ENCODE measurements at regions not wholly inside any gene's neighbourhood (a gene's known extent, or its start where the extent isn't known, plus 50 kb on each side); places are given as distances from the start of the nearest gene placed in this dataset.

DNA sequence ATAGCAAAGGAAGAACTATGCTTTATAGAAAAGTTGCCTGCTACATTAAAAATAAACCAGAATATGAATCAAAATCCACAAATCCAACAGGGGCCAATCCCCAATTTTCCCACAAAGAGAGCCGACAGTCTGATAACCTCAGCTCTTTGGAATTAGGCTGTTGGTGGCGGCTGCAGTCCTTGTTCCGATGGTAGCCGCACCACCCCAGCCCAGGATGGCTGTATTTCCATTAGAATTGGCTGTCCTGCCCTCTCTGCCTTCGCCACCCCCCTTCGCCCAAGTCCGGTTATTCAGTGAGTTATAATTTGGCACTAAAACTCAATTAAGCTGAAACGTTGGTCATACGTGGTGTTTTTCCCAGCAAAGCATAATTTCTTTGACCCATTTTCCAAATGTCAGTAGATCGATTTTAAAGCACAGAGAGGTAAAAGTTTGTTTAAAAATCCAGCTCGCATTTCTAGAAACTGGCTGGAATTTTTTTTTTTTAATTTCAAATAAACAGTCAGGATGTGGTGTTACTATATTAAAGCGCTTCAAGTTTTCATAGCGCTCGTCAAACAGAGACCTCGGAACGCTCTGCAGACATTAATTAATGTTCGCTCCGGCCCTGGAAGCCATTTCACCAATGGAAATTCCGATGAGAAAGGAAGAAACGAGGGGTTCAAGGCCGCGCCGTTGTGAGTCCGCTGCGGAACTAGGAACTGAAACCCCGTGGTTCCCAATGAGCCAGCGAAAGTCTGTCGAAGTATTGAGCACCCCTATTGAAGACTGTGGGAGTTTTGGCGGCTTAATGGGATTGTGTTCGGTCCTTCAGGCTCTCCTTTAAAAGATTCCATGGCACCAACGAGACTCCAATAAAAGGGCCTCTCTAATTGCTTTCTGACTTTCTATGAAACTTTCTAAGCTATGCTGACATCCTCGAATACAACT is 104.8 kb upstream of the DIO3 start:
- no peak overlapping the region for H3K4me3 Mint-ChIP-seq
- peaks cover 3% of the 10 kb centered on the region for H3K4me1 Mint-ChIP-seq (ENCODE audit: low read depth)
- H3K27me3 Mint-ChIP-seq: peaks cover 72% of the 10 kb centered on the region
- no peaks in the 10 kb centered on the region for H3K36me3 Mint-ChIP-seq (ENCODE audit: low read depth)
- H3K9me3 Mint-ChIP-seq: no peaks in the 10 kb centered on the region
- H3K27ac Mint-ChIP-seq: no peak overlapping the region

DNA sequence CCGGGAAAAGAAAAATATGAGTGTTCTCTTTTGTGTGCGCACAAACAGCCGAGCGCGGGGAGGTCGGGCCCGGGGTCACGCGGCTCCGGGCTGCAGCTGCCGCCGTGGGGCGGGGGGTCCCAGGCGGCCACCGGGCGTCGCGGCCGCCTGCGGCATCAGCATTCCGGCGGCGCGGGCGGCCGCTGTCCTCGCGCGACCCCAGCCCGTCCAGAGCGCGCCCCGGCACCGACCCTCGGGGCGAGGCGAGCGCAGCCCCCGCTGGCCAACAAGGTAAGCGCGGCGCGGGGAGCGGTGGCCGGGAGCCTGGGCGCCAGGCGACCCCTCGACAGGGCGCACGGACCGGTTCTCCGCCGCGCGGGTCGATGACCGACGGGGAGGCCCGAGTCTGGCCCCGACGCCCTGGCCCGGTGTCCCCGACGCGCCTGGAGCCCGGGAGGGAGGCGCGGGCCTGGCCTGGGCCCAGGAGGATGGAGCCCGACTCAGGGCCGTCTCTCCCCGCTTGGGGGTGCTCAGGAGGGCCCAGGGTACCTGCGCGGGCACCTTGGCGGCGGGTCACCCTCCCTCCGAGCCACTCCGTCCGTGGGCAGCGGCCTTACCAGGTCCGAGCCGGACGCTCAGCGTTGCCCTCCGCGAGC is 103.9 kb upstream of the DIO3 start:
- H3K27me3 Mint-ChIP-seq: peaks cover 67% of the 10 kb centered on the region
- no peak overlapping the region for H3K27ac Mint-ChIP-seq
- peaks cover 3% of the 10 kb centered on the region for H3K4me1 Mint-ChIP-seq (ENCODE audit: low read depth)
- H3K9me3 Mint-ChIP-seq: no peaks in the 10 kb centered on the region
- H3K4me3 Mint-ChIP-seq: no peak overlapping the region
- no peaks in the 10 kb centered on the region for H3K36me3 Mint-ChIP-seq (ENCODE audit: low read depth)

DNA sequence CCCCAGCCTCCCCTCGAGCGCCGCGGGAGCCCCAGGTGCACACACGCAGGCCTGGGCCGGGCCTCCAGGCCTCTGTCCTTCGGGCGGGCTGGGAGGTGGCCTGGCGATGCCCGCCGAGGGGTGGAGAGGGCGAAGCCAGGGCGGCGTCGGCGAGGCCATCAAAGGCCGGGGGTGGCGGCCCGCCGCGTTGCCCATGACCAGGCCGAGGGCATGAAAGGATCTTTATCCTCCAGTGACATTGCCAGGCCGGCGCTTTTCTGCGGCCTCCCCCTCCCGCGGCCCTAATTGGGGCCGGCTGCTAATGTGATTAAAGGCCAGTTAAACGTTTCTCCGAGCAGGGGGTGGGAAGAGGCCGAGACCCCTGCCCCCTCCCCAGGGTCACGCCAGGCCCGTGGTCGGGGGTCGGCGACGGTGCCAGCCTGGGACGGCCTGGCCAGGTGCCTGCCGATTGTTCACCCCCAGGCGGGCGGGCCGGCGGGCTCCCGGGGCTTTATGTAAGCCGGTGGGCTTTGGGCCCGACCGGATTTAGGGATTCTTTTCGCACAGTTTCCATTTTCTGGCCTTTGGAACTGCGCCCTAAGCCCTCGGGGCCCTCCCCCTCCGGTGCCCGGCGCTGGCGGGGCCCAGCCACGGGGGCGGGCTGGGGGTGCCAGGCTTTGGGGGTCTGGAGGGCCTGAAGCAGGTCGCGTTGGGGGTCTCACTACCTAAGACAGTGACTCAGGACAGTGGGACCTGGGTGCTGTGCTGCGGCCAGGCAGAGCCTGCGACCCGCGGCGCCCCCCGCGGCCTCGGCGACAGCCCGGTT is 103.2 kb upstream of the DIO3 start:
- H3K4me3 Mint-ChIP-seq: no peak overlapping the region
- H3K36me3 Mint-ChIP-seq (ENCODE audit: low read depth): no peaks in the 10 kb centered on the region
- peaks cover 3% of the 10 kb centered on the region for H3K4me1 Mint-ChIP-seq (ENCODE audit: low read depth)
- H3K9me3 Mint-ChIP-seq: no peaks in the 10 kb centered on the region
- peaks cover 60% of the 10 kb centered on the region for H3K27me3 Mint-ChIP-seq
- H3K27ac Mint-ChIP-seq: no peak overlapping the region

DNA sequence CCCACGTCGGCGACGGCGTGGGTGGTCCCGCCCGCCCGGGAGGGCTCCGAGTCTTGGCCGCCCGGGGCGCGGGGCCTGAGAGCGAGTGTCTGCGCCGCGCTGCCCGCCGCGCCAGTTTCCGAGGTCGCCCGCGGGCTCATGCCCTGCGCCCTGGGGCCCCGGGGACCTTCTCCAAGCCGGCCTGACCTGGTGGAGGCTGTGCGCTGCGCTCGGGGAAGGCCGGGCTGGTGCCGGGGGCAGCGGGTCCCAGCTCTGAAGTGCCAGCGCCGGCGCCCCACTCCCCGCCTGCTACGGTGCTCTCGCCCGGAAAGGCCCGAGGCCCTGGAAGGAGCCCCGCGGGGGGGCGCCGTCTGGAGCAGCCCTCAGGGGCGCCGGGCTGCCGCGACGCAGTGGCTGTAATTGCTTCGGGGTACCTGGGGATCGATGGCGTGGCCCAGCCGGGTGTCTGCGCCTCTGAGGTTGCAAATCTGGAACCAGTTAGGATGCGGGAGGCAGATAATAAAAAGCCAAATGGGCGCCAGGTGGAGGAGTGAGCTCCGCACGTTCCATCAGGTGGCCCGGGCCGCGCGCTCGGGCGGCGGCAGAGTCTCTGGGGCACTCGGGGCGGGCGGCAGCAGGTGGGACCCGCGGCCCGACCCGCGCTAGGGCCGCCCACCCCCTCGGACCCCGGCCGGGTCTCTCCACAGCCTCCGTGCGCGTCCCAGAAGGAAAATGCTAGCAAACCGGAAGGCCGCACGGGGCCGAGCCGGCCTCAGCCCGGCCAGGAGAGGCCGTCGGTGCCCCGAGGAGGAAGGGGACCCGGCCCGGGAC is 102.3 kb upstream of the DIO3 start:
- Mint-ChIP-seq H3K4me1 (ENCODE audit: low read depth) (peaks cover 3% of the 10 kb centered on the region), H3K9me3 (no peaks in the 10 kb centered on the region), H3K4me3 (no peak overlapping the region), H3K27ac (no peak overlapping the region), H3K27me3 (peaks cover 52% of the 10 kb centered on the region), H3K36me3 (ENCODE audit: low read depth) (no peaks in the 10 kb centered on the region)

DNA sequence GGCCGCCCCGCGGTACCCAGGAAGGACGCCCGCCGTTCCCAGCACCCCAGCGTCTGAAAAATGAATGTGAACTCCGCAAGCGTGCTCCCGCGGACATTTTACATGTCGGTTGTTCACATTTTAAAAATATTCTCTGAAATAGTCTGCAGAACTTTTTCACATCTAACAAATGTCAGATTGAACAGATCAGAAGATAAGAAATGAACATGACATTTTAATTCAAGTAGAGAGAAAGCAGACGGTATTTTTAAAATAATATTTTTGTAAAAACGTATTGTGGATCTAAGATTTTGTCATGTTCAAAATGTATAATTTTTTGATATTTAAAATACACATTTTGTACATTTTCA is 101.8 kb upstream of the DIO3 start:
- H3K9me3 Mint-ChIP-seq: no peaks in the 10 kb centered on the region
- H3K27me3 Mint-ChIP-seq: peaks cover 46% of the 10 kb centered on the region
- no peaks in the 10 kb centered on the region for H3K36me3 Mint-ChIP-seq (ENCODE audit: low read depth)

DNA sequence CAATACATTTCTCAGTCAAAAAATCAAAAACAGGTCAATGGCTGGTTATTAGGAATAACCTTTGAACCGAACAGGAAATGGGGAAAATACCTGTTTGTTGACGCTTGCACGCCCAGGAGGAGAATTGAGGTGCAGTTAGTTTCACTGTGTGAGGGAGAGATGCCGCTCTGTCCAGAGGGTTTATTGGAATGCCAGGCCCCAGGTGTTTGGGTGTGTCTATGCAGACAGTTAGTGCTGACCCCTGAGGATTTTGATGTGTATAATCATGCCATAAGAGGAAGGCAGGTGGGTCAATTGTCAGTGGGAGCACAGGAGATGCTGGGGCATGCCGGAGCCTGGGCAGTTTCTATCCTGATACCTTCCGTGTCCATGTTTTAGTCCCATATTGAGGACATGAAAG is 100.8 kb upstream of the DIO3 start:
- Mint-ChIP-seq H3K27ac (no peak overlapping the region), H3K4me3 (no peak overlapping the region), H3K4me1 (ENCODE audit: low read depth) (peaks cover 3% of the 10 kb centered on the region), H3K27me3 (peaks cover 36% of the 10 kb centered on the region), H3K36me3 (ENCODE audit: low read depth) (no peaks in the 10 kb centered on the region), H3K9me3 (no peaks in the 10 kb centered on the region)

More for the DNA sequence above, 101.8 kb upstream of the DIO3 start:
- Mint-ChIP-seq H3K27ac (no peak overlapping the region), H3K4me3 (no peak overlapping the region), H3K4me1 (ENCODE audit: low read depth) (peaks cover 3% of the 10 kb centered on the region)

DNA sequence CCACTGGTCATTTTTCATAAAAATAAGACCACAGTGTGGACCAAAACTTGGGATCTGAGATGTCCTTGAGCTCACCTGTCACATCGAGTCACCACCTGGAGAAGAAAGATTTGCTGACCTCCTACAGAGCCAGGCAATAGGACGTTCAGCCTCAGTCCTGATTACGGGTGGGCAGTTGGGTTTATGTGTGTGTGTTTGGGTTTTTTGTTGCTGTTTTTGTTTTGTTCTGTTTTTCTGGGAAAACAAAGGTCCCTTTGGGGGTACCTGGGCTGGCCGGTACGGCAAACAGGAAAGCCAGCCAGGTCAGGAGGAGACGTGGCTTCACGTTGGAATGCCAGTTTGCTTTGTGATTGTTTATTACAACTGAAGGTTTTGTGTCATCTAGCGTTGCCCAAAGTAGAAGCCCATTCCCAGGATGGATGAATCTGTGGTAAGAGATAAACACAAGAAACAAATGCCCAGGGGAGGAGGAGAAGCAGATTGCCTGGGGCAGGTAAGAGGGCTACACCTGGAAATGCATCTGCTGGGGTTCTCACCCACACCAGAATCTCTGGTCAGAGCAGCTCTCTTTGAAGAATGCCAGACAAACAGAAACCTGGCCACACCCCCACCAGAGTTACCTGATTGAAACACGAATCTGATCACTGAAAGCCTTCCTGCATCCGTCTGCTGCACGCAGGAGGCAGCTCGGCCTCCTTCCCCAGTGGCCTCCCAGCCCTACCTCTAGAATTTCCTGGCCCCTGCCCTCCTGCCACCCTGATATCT is 100.1 kb upstream of the DIO3 start:
- Mint-ChIP-seq H3K4me1 (ENCODE audit: low read depth) (peaks cover 3% of the 10 kb centered on the region), H3K27ac (no peak overlapping the region), H3K9me3 (no peaks in the 10 kb centered on the region), H3K36me3 (ENCODE audit: low read depth) (no peaks in the 10 kb centered on the region), H3K27me3 (peaks cover 30% of the 10 kb centered on the region), H3K4me3 (no peak overlapping the region)

DNA sequence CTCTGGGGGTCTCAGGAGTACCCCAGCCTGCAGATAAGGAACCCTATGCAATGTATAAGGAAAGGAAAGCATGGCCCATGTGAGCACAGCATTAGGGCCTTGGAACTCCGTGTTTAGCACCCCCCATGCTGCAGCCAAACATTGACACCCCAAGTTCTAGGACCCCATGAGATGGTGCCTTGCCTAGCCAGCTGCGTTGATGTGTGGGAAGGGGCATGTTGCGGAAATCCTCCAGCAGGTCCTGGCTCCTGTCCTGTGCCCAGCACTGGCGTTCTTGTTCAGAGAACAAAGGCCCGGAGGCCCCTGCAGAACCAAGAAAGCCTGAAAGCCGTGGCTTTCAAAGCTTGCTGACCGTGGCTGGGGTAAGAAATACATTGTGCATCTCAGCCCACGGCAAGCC is 99.4 kb upstream of the DIO3 start:
- Mint-ChIP-seq H3K4me3 (no peak overlapping the region), H3K27ac (no peak overlapping the region), H3K36me3 (ENCODE audit: low read depth) (no peaks in the 10 kb centered on the region), H3K9me3 (no peaks in the 10 kb centered on the region), H3K4me1 (ENCODE audit: low read depth) (peaks cover 2% of the 10 kb centered on the region), H3K27me3 (peaks cover 23% of the 10 kb centered on the region)

DNA sequence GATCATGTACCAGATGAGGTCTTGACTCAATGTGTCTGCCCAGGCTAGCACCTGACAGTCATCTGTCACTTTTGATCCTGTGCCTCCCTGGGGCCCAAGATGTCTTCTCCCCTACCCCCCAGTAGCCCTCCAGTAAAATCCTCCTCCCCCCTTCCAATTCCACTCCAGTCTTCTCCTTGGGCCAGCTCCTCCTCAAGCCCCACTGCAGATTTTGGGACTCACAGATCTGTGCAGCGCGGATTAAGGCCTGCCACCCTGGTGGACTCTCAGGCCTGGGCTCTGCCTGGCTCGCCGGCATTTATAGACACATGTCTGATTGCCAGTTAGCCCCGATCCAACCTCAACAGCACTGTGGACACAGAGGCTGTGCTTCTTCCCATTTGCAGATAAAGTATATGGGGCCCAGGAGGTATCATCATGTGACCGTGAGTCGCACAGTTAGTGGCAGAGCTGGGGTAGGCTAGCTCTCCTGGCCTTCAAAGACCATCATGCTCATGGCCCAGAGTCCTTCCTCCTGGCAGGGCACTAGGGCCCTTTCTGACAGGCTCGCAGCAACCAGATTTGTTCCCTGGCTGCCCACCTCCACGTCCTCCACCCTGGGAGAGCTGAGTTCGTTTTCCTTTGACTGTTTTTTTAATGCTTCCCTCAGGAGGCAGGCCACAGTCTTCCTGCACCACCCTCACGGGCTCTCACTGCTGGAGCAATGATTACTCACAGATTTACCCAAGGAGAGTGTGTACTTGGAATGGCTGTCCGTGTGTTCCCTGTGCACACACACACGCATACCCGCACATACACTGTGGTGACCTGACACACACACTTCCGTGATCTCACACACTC is 98.3 kb upstream of the DIO3 start:
- Mint-ChIP-seq H3K4me3 (no peak overlapping the region), H3K9me3 (no peaks in the 10 kb centered on the region), H3K36me3 (ENCODE audit: low read depth) (no peaks in the 10 kb centered on the region), H3K4me1 (ENCODE audit: low read depth) (no peaks in the 10 kb centered on the region), H3K27me3 (peaks cover 20% of the 10 kb centered on the region), H3K27ac (no peak overlapping the region)

DNA sequence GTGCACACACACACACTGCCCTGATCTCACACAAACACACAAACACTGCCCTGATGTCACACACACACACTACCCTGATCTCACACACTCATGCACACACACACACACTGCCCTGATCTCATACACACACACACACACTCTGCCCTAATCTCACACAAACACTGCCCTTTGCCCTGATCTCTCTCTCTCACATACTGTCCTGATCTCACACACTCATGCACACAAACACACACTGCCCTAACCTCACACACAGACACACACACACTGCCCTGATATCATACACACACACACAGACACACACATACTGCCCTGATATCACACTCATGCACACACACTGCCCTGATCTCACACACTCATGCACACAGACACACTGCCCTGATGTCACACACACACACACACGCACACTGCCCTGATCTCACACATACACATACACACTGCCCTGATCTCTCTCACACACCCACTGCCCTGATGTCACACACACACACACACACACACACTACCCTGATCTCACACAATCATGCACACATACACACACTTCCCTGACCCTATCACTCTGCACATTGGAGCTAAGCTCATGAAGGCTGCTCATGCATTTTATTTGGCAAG is 97.6 kb upstream of the DIO3 start:
- Mint-ChIP-seq H3K4me3 (no peak overlapping the region), H3K9me3 (no peaks in the 10 kb centered on the region), H3K36me3 (ENCODE audit: low read depth) (no peaks in the 10 kb centered on the region), H3K27ac (no peak overlapping the region), H3K27me3 (peaks cover 20% of the 10 kb centered on the region), H3K4me1 (ENCODE audit: low read depth) (no peaks in the 10 kb centered on the region)

DNA sequence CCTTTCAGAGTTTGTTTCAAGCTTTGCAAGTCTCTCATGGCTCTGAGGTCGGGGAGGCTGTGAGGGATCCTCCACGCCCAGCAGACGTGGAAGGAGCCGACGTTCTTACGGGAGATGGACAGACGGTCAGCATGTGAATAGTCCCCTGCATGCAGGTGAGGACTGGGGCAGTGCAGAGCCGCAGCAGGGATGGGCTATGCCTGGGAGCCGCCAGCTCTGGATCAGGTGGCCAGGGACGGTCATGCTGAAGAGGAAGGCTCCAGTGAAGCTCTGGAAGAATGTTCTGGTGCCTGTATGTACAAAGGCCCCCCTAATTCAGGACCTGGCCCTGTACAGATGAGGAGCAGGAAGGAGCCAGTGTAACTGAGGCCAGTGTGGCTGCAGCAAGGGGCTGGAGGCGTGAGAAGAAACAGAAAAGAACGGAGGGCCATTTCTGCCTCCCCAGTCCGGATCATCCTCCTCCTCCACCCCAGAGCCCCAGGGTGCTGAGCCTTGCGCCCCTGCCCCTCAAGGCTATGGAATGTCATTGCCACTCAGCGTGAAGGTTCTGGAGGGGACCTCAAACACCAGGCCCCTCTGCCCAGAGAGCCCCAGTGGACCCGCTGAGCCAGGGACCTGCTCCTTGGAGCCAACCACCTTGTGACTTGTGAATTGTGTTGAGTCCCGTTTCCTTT is 96.8 kb upstream of the DIO3 start:
- no peaks in the 10 kb centered on the region for H3K9me3 Mint-ChIP-seq
- H3K36me3 Mint-ChIP-seq (ENCODE audit: low read depth): no peaks in the 10 kb centered on the region
- no peak overlapping the region for H3K27ac Mint-ChIP-seq
- peaks cover 20% of the 10 kb centered on the region for H3K27me3 Mint-ChIP-seq
- no peaks in the 10 kb centered on the region for H3K4me1 Mint-ChIP-seq (ENCODE audit: low read depth)
- no peak overlapping the region for H3K4me3 Mint-ChIP-seq

DNA sequence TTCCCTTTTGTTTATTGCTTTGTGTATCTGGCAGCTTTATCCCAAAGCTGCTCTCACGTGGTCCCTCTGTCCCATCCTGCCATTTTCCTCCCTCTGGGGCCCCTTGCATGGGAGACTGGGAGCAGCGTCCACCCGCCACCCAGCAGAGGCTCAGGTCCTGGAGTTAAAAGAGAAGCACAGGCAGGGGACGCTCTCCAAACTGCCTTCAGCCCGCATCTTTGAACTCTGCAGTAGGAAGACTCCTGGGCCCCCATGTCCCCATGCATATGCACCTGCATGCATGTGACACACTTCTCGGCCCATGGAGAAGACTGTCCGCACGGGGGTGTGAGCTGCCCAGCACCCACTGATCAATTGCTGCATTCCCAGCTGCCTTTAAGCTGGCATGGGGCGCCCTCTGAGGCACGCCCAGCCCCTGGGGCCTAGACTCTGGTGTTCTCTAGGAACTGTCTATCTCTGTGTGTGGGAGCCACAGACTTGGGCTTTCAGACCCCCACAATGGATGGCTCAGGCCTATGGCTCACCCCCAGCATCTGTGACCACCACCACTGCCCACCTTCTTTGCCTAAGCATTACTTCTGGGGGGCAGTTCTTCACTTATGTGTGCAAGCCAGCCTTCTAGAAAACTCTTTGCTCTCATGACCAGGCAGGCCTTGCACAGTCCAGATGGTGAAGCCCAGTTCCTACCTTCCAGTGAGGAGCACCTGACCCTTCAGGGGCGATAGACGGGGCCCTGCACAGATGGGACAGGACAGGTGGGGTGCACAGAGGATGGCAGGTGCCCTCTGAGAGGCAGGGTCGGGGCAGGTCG is 96.1 kb upstream of the DIO3 start:
- H3K36me3 Mint-ChIP-seq (ENCODE audit: low read depth): no peaks in the 10 kb centered on the region
- H3K27ac Mint-ChIP-seq: no peak overlapping the region
- H3K27me3 Mint-ChIP-seq: peaks cover 15% of the 10 kb centered on the region
- H3K4me1 Mint-ChIP-seq (ENCODE audit: low read depth): no peaks in the 10 kb centered on the region
- H3K4me3 Mint-ChIP-seq: no peak overlapping the region
- H3K9me3 Mint-ChIP-seq: no peaks in the 10 kb centered on the region

Measured in stimulated activated naive CD8-positive, alpha-beta T cell treated with anti-CD3 and anti-CD28 coated beads, Interleukin-15, Interleukin-2, amounts not matched to agents 100 ng/mL and 50 ng/mL, for 24 hours (primary cell).